Colonic mucosa (tissue), 4 donors: ENCODE measurements at regions not wholly inside any gene's neighbourhood (a gene's known extent, or its start where the extent isn't known, plus 50 kb on each side); places are given as distances from the start of the nearest gene placed in this dataset.

Experiments
- DNase-seq: peaks from one replicate; pipeline ENCODE4 v3.0.0-alpha.2; 2020
- H3K27ac ChIP-seq: fragments of 200-600 bp; one replicate; pipeline ENCODE4 v1.8.0; 2021
- H3K27me3 ChIP-seq: fragments of 200-600 bp; one replicate; pipeline ENCODE4 v1.8.0; 2021
- H3K36me3 ChIP-seq: fragments of 200-600 bp; one replicate; pipeline ENCODE4 v1.8.0; 2021
- H3K4me1 ChIP-seq: fragments of 200-600 bp; one replicate; pipeline ENCODE4 v1.8.0; 2021; ENCODE audit warnings: mild to moderate bottlenecking
- H3K4me3 ChIP-seq: fragments of 200-600 bp; one replicate; pipeline ENCODE4 v1.8.0; 2021
- H3K9ac ChIP-seq, 2 donors: one replicate each; pipeline ENCODE4 v1.7.0; 2013; ENCODE audit warnings: control low read depth in 2 of 2, low read depth in 2 of 2, low read length in 2 of 2
- H3K9me3 ChIP-seq: fragments of 200-600 bp; one replicate; pipeline ENCODE4 v1.8.0; 2021
- intact Hi-C: fragments of 100-400 bp; cut with DNase I; formaldehyde crosslinking; loops from one replicate; pipeline ENCODE4 v1.14.1; 2022
- TF ChIP-seq, protein P1 (sequence below): fragments of 200-600 bp; IDR thresholded peaks from one replicate; pipeline ENCODE4 v1.8.0; 2022; ENCODE audit warnings: antibody characterized with exemption, mild to moderate bottlenecking
- donor health status: healthy.
- donor health status: DM: no; HTN: no; CAD: no.
- donor health status: DM: no; HTN: no; CAD: no.

DNA sequence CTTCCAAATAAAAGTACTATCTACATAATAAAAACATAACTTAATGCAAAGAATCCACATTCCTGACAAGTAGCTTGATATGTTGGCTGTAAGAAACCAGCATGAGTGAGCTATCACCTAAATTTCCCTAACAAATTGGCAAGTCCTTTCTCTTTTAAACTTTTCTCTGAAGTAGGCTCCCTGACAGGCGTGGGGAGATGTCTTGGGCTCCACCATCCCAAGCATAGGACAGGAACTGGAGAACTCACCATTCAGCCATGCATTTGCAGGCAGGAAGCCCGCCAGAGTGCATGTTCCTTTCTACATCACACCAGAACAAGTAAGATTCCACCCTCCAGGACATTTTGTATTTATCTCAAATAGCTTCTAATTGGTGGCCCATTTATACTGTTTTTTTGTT lies 921.9 kb upstream of the CELF4 start:
- DNase-seq: no peak
- H3K9ac ChIP-seq: no peak overlapping the region
- no peaks in the 10 kb centered on the region for H3K36me3 ChIP-seq
- TF ChIP-seq, protein P1, sequence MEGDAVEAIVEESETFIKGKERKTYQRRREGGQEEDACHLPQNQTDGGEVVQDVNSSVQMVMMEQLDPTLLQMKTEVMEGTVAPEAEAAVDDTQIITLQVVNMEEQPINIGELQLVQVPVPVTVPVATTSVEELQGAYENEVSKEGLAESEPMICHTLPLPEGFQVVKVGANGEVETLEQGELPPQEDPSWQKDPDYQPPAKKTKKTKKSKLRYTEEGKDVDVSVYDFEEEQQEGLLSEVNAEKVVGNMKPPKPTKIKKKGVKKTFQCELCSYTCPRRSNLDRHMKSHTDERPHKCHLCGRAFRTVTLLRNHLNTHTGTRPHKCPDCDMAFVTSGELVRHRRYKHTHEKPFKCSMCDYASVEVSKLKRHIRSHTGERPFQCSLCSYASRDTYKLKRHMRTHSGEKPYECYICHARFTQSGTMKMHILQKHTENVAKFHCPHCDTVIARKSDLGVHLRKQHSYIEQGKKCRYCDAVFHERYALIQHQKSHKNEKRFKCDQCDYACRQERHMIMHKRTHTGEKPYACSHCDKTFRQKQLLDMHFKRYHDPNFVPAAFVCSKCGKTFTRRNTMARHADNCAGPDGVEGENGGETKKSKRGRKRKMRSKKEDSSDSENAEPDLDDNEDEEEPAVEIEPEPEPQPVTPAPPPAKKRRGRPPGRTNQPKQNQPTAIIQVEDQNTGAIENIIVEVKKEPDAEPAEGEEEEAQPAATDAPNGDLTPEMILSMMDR: no peak
- H3K27me3 ChIP-seq: no peaks in the 10 kb centered on the region
- no peaks in the 10 kb centered on the region for H3K4me1 ChIP-seq
- H3K4me3 ChIP-seq: no peak overlapping the region
- intact Hi-C loops: no loop called here
- H3K27ac ChIP-seq: no peak overlapping the region
- H3K9me3 ChIP-seq: no peaks in the 10 kb centered on the region

- Histone ChIP-seq H3K36me3 (no peaks in the 10 kb centered on the region), H3K27me3 (no peaks in the 10 kb centered on the region)
- intact Hi-C loops: no loop called here
These were observed 917.7 kb upstream of the CELF4 start for GRCh38 chr18:38483326-38483725.

GRCh38 chr18:38481576-38481975 lies 916.0 kb upstream of the CELF4 start:
- no peaks in the 10 kb centered on the region for H3K27me3 ChIP-seq
- H3K4me3 ChIP-seq: no peak overlapping the region
- no peak for DNase-seq
- H3K4me1 ChIP-seq: no peaks in the 10 kb centered on the region
- H3K27ac ChIP-seq: no peak overlapping the region
- no peaks in the 10 kb centered on the region for H3K36me3 ChIP-seq
- TF ChIP-seq, protein P1: no peak
- H3K9ac ChIP-seq: no peak overlapping the region
- no peaks in the 10 kb centered on the region for H3K9me3 ChIP-seq
- intact Hi-C loops: no loop called here

More at GRCh38 chr18:38483326-38483725, 917.7 kb upstream of the CELF4 start:
- TF ChIP-seq, protein P1: no peak
- H3K4me1 ChIP-seq: no peaks in the 10 kb centered on the region
- H3K9me3 ChIP-seq: no peaks in the 10 kb centered on the region
- no peak overlapping the region for H3K9ac ChIP-seq
- H3K27ac ChIP-seq: no peak overlapping the region
- H3K4me3 ChIP-seq: no peak overlapping the region
- no peak for DNase-seq

- DNase-seq: no peak
- H3K4me3 ChIP-seq: no peak overlapping the region
- H3K9me3 ChIP-seq: no peaks in the 10 kb centered on the region
- intact Hi-C loops: no loop called here
- H3K4me1 ChIP-seq: no peaks in the 10 kb centered on the region
- H3K36me3 ChIP-seq: no peaks in the 10 kb centered on the region
- TF ChIP-seq, protein P1: no peak
- H3K9ac ChIP-seq: no peak overlapping the region
- H3K27me3 ChIP-seq: no peaks in the 10 kb centered on the region
- H3K27ac ChIP-seq: no peak overlapping the region
These were observed 910.1 kb upstream of the CELF4 start for GRCh38 chr18:38475686-38476085.

- TF ChIP-seq, protein P1: no peak
- intact Hi-C loops: no loop called here
- H3K9me3 ChIP-seq: no peaks in the 10 kb centered on the region
- H3K36me3 ChIP-seq: no peaks in the 10 kb centered on the region
- H3K4me1 ChIP-seq: no peaks in the 10 kb centered on the region
- no peak for DNase-seq
- H3K4me3 ChIP-seq: no peak overlapping the region
- no peak overlapping the region for H3K9ac ChIP-seq
- no peaks in the 10 kb centered on the region for H3K27me3 ChIP-seq
- H3K27ac ChIP-seq: no peak overlapping the region
These were observed 907.9 kb upstream of the CELF4 start for GRCh38 chr18:38473535-38473934.

GRCh38 chr18:38470421-38470820 lies 904.8 kb upstream of the CELF4 start:
- Histone ChIP-seq H3K36me3 (no peaks in the 10 kb centered on the region), H3K27ac (no peak overlapping the region), H3K27me3 (no peaks in the 10 kb centered on the region), H3K4me3 (no peak overlapping the region), H3K9ac (no peak overlapping the region), H3K4me1 (no peaks in the 10 kb centered on the region), H3K9me3 (no peaks in the 10 kb centered on the region)
- intact Hi-C loops: no loop called here
- TF ChIP-seq, protein P1: no peak
- DNase-seq: no peak
